ENCODE measurements at regions not wholly inside any gene's neighbourhood (a gene's known extent, or its start where the extent isn't known, plus 50 kb on each side); places are given as distances from the start of the nearest gene placed in this dataset.

DNA sequence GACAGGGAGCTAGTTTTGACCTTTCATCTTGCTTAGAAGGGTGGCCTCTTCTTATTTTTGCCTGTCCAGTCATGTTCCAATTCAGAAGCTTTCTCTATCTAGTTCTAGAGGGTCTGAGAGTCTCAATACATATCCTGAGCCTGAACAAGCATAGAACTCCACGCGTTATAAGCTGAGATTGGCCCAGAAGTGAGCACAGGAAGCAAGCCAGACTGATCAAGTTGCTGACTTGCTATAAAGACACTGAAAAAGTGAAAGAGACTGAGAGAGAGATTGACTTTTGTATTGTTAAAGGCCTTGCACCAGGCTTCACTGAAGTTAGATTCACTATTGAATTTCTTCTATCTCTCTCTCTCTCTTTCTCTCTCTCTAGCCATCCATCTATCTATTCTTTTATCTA is 142.7 kb upstream of the DOCK10 start (continued):
- TF ChIP-seq ZNF788 (CRISPR knock-in tag; IDR thresholded peaks at IDR 0.05; ENCODE audit: borderline replicate concordance), result no peak
- no peak for TF ChIP-seq NFIC (IDR thresholded peaks at IDR 0.05; ENCODE audit: low read length)
- TF ChIP-seq ASH2L (IDR thresholded peaks at IDR 0.05; ENCODE audit: insufficient read length, low read depth, low read length), result no peak
- TF ChIP-seq, protein P1, sequence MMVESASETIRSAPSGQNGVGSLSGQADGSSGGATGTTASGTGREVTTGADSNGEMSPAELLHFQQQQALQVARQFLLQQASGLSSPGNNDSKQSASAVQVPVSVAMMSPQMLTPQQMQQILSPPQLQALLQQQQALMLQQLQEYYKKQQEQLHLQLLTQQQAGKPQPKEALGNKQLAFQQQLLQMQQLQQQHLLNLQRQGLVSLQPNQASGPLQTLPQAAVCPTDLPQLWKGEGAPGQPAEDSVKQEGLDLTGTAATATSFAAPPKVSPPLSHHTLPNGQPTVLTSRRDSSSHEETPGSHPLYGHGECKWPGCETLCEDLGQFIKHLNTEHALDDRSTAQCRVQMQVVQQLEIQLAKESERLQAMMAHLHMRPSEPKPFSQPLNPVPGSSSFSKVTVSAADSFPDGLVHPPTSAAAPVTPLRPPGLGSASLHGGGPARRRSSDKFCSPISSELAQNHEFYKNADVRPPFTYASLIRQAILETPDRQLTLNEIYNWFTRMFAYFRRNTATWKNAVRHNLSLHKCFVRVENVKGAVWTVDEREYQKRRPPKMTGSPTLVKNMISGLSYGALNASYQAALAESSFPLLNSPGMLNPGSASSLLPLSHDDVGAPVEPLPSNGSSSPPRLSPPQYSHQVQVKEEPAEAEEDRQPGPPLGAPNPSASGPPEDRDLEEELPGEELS (CRISPR knock-in tag; IDR thresholded peaks at IDR 0.05), result no peak
- no peak for TF ChIP-seq BORCS8-MEF2B (CRISPR knock-in tag; IDR thresholded peaks at IDR 0.05)
- TF ChIP-seq ZNF230 (CRISPR knock-in tag; IDR thresholded peaks at IDR 0.05), result no peak
- TF ChIP-seq SP140L (CRISPR knock-in tag; IDR thresholded peaks at IDR 0.05; ENCODE audit: borderline replicate concordance), result no peak
- TF ChIP-seq ZBTB7A (CRISPR knock-in tag; IDR thresholded peaks at IDR 0.05), result no peak
- TF ChIP-seq DPF2 (CRISPR knock-in tag; IDR thresholded peaks at IDR 0.05; ENCODE audit: borderline replicate concordance, low read depth), result no peak
- no peak for TF ChIP-seq POLR2AphosphoS5 (IDR thresholded peaks at IDR 0.05; ENCODE audit: low read depth, low read length)
- TF ChIP-seq, protein P2, sequence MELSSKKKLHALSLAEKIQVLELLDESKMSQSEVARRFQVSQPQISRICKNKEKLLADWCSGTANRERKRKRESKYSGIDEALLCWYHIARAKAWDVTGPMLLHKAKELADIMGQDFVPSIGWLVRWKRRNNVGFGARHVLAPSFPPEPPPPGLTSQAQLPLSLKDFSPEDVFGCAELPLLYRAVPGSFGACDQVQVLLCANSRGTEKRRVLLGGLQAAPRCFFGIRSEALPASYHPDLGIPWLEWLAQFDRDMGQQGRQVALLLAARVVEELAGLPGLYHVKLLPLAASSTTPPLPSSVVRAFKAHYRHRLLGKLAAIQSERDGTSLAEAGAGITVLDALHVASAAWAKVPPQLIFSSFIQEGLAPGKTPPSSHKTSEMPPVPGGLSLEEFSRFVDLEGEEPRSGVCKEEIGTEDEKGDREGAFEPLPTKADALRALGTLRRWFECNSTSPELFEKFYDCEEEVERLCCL (CRISPR knock-in tag; IDR thresholded peaks at IDR 0.05; ENCODE audit: borderline replicate concordance), result no peak

DNA sequence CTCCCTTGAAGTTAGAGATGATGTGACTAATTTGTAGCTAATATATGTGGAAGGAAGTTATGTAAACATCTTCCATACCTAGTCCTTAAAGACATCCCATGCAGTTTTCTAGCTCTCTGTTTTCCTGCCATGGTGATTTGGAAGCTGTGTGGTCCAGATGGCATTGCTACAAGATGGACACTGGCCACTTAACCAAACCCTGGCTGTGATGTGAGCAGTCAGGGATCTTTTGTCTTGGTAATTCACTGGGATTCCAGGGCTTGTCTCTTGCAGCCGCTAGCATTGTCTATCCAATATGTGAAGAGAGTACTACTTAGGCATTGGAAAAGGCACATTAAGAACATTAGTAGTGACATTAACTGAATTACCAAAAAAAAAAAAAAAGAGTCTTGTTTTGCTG is 139.9 kb upstream of the DOCK10 start:
- Histone ChIP-seq H3K4me3 (replicated peaks in 1 of 3; ENCODE audit: insufficient read depth in 1 of 3, low read depth in 2 of 3, low read length in 3 of 3) (no peak overlapping the region), H2AFZ (ENCODE audit: low read length) (no peak overlapping the region), H3K36me3 (replicated peaks in 1 of 2; ENCODE audit: control insufficient read depth in 1 of 2, insufficient read depth in 2 of 2, low read length in 2 of 2) (no peaks in the 10 kb centered on the region), H3K27ac (ENCODE audit: extremely low read length, insufficient read depth, low read length) (no peak overlapping the region), H3K9ac (ENCODE audit: insufficient read depth, low read depth, low read length) (no peak overlapping the region), H3K27me3 (ENCODE audit: control insufficient read depth in 1 of 2, insufficient read depth in 2 of 2, low read length in 2 of 2) (no peaks in the 10 kb centered on the region), H4K20me1 (ENCODE audit: insufficient read depth, low read length) (no peaks in the 10 kb centered on the region), H3K4me2 (ENCODE audit: low read depth, low read length) (no peak overlapping the region), H3K9me3 (ENCODE audit: low read length) (no peaks in the 10 kb centered on the region), H3K79me2 (ENCODE audit: insufficient read depth, low read length) (no peaks in the 10 kb centered on the region), H3K4me1 (ENCODE audit: insufficient read depth, low read length) (no peaks in the 10 kb centered on the region)
- POLR2A ChIA-PET, result no interaction called here
- in situ Hi-C loops (cut with HindIII; ENCODE audit: extremely low pct_ligation_motif_present, low pct_unique_long_range_greater_than_20kb) (no loop called here), intact Hi-C loops (cut with micrococcal nuclease; ENCODE audit: unreplicated experiment) (no loop called here)
- 0% methylated on average over 1 of the region's 1 CpG for WGBS (ENCODE audit: low lambda C conversion rate)
- no peak for DNase-seq (ENCODE audit: low spot score)
- no peak for ATAC-seq
- CTCF ChIA-PET (ENCODE audit: low intra/inter-chr PET ratio, low total read pairs), result no interaction called here
- BruUV-seq (replicated peaks), result no TSS peak
- FAIRE-seq, result no peak
- TF ChIP-seq ESRRA (CRISPR knock-in tag; IDR thresholded peaks at IDR 0.05; ENCODE audit: low read depth) (no peak), SAFB2 (CRISPR knock-in tag; IDR thresholded peaks at IDR 0.05; ENCODE audit: borderline replicate concordance, low read depth) (no peak), SIN3A (IDR thresholded peaks at IDR 0.05; ENCODE audit: borderline replicate concordance, low read depth, low read length) (no peak), SIX1 (CRISPR knock-in tag; IDR thresholded peaks at IDR 0.05; ENCODE audit: borderline replicate concordance) (no peak), XRCC5 (optimal IDR thresholded peaks at IDR 0.05; ENCODE audit: low read length) (no peak), HDAC2 (CRISPR knock-in tag; IDR thresholded peaks at IDR 0.05) (no peak), CCAR2 (optimal IDR thresholded peaks at IDR 0.05; ENCODE audit: low read depth, low read length) (no peak)
- TF ChIP-seq, protein P3, sequence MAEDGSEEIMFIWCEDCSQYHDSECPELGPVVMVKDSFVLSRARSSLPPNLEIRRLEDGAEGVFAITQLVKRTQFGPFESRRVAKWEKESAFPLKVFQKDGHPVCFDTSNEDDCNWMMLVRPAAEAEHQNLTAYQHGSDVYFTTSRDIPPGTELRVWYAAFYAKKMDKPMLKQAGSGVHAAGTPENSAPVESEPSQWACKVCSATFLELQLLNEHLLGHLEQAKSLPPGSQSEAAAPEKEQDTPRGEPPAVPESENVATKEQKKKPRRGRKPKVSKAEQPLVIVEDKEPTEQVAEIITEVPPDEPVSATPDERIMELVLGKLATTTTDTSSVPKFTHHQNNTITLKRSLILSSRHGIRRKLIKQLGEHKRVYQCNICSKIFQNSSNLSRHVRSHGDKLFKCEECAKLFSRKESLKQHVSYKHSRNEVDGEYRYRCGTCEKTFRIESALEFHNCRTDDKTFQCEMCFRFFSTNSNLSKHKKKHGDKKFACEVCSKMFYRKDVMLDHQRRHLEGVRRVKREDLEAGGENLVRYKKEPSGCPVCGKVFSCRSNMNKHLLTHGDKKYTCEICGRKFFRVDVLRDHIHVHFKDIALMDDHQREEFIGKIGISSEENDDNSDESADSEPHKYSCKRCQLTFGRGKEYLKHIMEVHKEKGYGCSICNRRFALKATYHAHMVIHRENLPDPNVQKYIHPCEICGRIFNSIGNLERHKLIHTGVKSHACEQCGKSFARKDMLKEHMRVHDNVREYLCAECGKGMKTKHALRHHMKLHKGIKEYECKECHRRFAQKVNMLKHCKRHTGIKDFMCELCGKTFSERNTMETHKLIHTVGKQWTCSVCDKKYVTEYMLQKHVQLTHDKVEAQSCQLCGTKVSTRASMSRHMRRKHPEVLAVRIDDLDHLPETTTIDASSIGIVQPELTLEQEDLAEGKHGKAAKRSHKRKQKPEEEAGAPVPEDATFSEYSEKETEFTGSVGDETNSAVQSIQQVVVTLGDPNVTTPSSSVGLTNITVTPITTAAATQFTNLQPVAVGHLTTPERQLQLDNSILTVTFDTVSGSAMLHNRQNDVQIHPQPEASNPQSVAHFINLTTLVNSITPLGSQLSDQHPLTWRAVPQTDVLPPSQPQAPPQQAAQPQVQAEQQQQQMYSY (CRISPR knock-in tag; IDR thresholded peaks at IDR 0.05), result no peak
